ENCODE measurements at regions not wholly inside any gene's neighbourhood (a gene's known extent, or its start where the extent isn't known, plus 50 kb on each side); places are given as distances from the start of the nearest gene placed in this dataset.

- CTCF ChIA-PET, result no interaction called here
- no peak for DNase-seq (ENCODE audit: extremely low spot score)
- no peak for TF ChIP-seq FOXA1 (IDR thresholded peaks at IDR 0.05)
- no peak for TF ChIP-seq SP1 (IDR thresholded peaks at IDR 0.05)
- POLR2A ChIA-PET, result no interaction called here
Measured at GRCh38 chr4:129453524-129454200, 357.7 kb downstream of the C4orf33 start.

GRCh38 chr4:129455482-129455881, 359.5 kb downstream of the C4orf33 start:
- POLR2A ChIA-PET, result no interaction called here
- TF ChIP-seq TARDBP (IDR thresholded peaks at IDR 0.05), result no peak
- no peak for TF ChIP-seq ELF4 (IDR thresholded peaks at IDR 0.05)
- no peak for TF ChIP-seq HDGF (IDR thresholded peaks at IDR 0.05; ENCODE audit: borderline replicate concordance)
- no peak for TF ChIP-seq FOXA1 (IDR thresholded peaks at IDR 0.05)
- no peak for TF ChIP-seq BHLHE40 (IDR thresholded peaks at IDR 0.05; ENCODE audit: borderline replicate concordance)
- no peak for TF ChIP-seq ARNT (IDR thresholded peaks at IDR 0.05)
- no peak for TF ChIP-seq CTBP1 (IDR thresholded peaks at IDR 0.05; ENCODE audit: borderline replicate concordance)
- no peak for TF ChIP-seq FOXM1 (IDR thresholded peaks at IDR 0.05; ENCODE audit: borderline replicate concordance)
- TF ChIP-seq L3MBTL2 (conservative IDR thresholded peaks at IDR 0.05), result no peak
- TF ChIP-seq FOXK2 (IDR thresholded peaks at IDR 0.05), result no peak
- TF ChIP-seq ZNF384 (IDR thresholded peaks at IDR 0.05), result no peak
- TF ChIP-seq SUZ12 (IDR thresholded peaks at IDR 0.05), result no peak
- no peak for TF ChIP-seq NFRKB (IDR thresholded peaks at IDR 0.05)
- TF ChIP-seq PKNOX1 (IDR thresholded peaks at IDR 0.05), result no peak
- TF ChIP-seq LEF1 (IDR thresholded peaks at IDR 0.05; ENCODE audit: borderline replicate concordance), result no peak
- no peak for DNase-seq (ENCODE audit: extremely low spot score)
- CTCF ChIA-PET, result no interaction called here

- no peak for DNase-seq (ENCODE audit: extremely low spot score)
- no peak for TF ChIP-seq FOXK2 (IDR thresholded peaks at IDR 0.05)
- no peak for TF ChIP-seq BHLHE40 (IDR thresholded peaks at IDR 0.05; ENCODE audit: borderline replicate concordance)
- TF ChIP-seq LEF1 (IDR thresholded peaks at IDR 0.05; ENCODE audit: borderline replicate concordance), result no peak
- TF ChIP-seq SP1 (IDR thresholded peaks at IDR 0.05), result no peak
- no peak for TF ChIP-seq ARNT (IDR thresholded peaks at IDR 0.05)
- no peak for TF ChIP-seq ZNF384 (IDR thresholded peaks at IDR 0.05)
- no peak for TF ChIP-seq L3MBTL2 (conservative IDR thresholded peaks at IDR 0.05)
- TF ChIP-seq HDGF (IDR thresholded peaks at IDR 0.05; ENCODE audit: borderline replicate concordance), result no peak
- TF ChIP-seq CTBP1 (IDR thresholded peaks at IDR 0.05; ENCODE audit: borderline replicate concordance), result no peak
- no peak for TF ChIP-seq FOXM1 (IDR thresholded peaks at IDR 0.05; ENCODE audit: borderline replicate concordance)
- TF ChIP-seq TARDBP (IDR thresholded peaks at IDR 0.05), result no peak
- TF ChIP-seq SUZ12 (IDR thresholded peaks at IDR 0.05), result no peak
- TF ChIP-seq NFRKB (IDR thresholded peaks at IDR 0.05), result no peak
- ChIA-PET POLR2A (no interaction called here), CTCF (no interaction called here)
Measured at GRCh38 chr4:129468624-129469023, 372.7 kb downstream of the C4orf33 start.

GRCh38 chr4:129474698-129475097, 378.7 kb downstream of the C4orf33 start:
- POLR2A ChIA-PET, result no interaction called here
- DNase-seq (ENCODE audit: extremely low spot score), result no peak
- TF ChIP-seq BHLHE40 (IDR thresholded peaks at IDR 0.05; ENCODE audit: borderline replicate concordance), result no peak
- TF ChIP-seq L3MBTL2 (conservative IDR thresholded peaks at IDR 0.05), result no peak
- no peak for TF ChIP-seq LEF1 (IDR thresholded peaks at IDR 0.05; ENCODE audit: borderline replicate concordance)
- no peak for TF ChIP-seq ARNT (IDR thresholded peaks at IDR 0.05)
- no peak for TF ChIP-seq NFRKB (IDR thresholded peaks at IDR 0.05)
- TF ChIP-seq ELF4 (IDR thresholded peaks at IDR 0.05), result no peak
- TF ChIP-seq SUZ12 (IDR thresholded peaks at IDR 0.05), result no peak
- CTCF ChIA-PET, result no interaction called here

- POLR2A ChIA-PET, result no interaction called here
- CTCF ChIA-PET, result no interaction called here
- no peak for DNase-seq (ENCODE audit: extremely low spot score)
- TF ChIP-seq FOXK2 (IDR thresholded peaks at IDR 0.05) (no peak), ELF4 (IDR thresholded peaks at IDR 0.05) (no peak), BHLHE40 (IDR thresholded peaks at IDR 0.05; ENCODE audit: borderline replicate concordance) (no peak)
Measured at GRCh38 chr4:129481107-129481506, 385.2 kb downstream of the C4orf33 start.

- POLR2A ChIA-PET, result no interaction called here
- CTCF ChIA-PET, result no interaction called here
- TF ChIP-seq SUZ12 (IDR thresholded peaks at IDR 0.05) (no peak), NFRKB (IDR thresholded peaks at IDR 0.05) (no peak), LEF1 (IDR thresholded peaks at IDR 0.05; ENCODE audit: borderline replicate concordance) (no peak), HDGF (IDR thresholded peaks at IDR 0.05; ENCODE audit: borderline replicate concordance) (no peak), PKNOX1 (IDR thresholded peaks at IDR 0.05) (no peak), L3MBTL2 (conservative IDR thresholded peaks at IDR 0.05) (no peak), TARDBP (IDR thresholded peaks at IDR 0.05) (no peak), FOXK2 (IDR thresholded peaks at IDR 0.05) (no peak), ZNF384 (IDR thresholded peaks at IDR 0.05) (no peak), ARNT (IDR thresholded peaks at IDR 0.05) (no peak), FOXA1 (IDR thresholded peaks at IDR 0.05) (no peak), BHLHE40 (IDR thresholded peaks at IDR 0.05; ENCODE audit: borderline replicate concordance) (no peak), CTBP1 (IDR thresholded peaks at IDR 0.05; ENCODE audit: borderline replicate concordance) (no peak), ELF4 (IDR thresholded peaks at IDR 0.05) (no peak), SP1 (IDR thresholded peaks at IDR 0.05) (no peak), FOXM1 (IDR thresholded peaks at IDR 0.05; ENCODE audit: borderline replicate concordance) (no peak)
- no peak for DNase-seq (ENCODE audit: extremely low spot score)
Measured at GRCh38 chr4:129488427-129488826, 392.5 kb downstream of the C4orf33 start.

DNA sequence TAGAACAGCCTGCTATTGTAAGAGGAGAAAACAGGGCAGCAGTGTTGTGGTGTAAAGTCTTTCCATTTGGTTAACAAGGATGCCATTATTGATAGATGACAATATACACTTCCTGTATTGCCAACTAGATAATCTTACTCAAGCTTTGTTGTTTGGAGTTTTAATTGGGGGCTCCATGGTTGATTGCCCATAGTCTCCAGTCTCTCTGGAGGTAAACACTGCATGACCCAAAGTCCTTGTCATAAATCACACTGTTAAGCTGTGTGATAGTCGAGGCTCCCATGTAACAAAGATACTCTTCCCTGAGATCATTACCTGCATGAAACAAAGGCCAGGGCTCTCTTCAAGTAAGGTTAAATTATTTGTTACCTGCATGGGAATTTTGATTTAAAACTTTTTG, 394.6 kb downstream of the C4orf33 start:
- POLR2A ChIA-PET, result no interaction called here
- no peak for DNase-seq (ENCODE audit: extremely low spot score)
- CTCF ChIA-PET, result no interaction called here
- TF ChIP-seq NFRKB (IDR thresholded peaks at IDR 0.05) (no peak), L3MBTL2 (conservative IDR thresholded peaks at IDR 0.05) (no peak), ZNF384 (IDR thresholded peaks at IDR 0.05) (no peak), FOXA1 (IDR thresholded peaks at IDR 0.05) (no peak), HDGF (IDR thresholded peaks at IDR 0.05; ENCODE audit: borderline replicate concordance) (no peak), FOXK2 (IDR thresholded peaks at IDR 0.05) (no peak), PKNOX1 (IDR thresholded peaks at IDR 0.05) (no peak), LEF1 (IDR thresholded peaks at IDR 0.05; ENCODE audit: borderline replicate concordance) (no peak)

All from HEK293T (cell line).